ENCODE measurements at regions not wholly inside any gene's neighbourhood (a gene's known extent, or its start where the extent isn't known, plus 50 kb on each side); places are given as distances from the start of the nearest gene placed in this dataset.
A peak's percentile ranks its signal among the peaks of the same experiment; 100 is the strongest.

DNA sequence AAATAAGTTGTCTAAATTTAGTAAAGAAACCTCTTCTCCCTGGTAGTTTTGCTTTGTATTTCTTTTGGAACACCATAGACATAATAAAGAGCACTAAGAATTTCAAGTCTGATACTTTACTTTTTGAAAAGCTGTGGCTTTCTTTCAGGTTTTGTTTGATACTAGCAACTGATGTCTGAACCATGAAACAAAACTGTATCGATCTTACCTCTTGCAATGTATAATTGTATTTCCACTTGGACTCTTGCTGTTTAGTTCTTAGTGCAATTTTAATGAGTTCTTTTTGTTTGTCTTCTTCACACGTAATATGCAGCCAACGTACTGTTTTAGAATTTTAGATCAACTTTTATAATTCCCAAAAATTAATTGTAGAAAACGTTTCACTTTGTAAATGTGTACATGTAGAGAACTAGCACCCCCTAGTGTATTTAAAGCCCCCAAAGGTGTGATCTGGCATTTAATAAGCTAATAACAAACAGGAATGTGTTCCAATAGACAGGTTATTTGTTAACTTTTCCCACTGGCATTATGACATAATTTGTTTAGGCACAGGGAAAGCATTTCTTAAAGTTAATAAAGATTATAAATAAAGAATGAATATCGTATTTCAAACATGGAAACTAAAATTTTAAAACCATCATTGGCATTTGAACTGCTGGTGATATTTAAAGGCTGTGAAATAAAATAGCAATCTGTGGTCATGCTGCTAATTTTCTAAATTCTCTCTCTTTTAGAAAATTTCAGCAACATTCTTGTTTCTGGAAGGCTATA lies 289.1 kb upstream of the DNAJC19 start:
- TF ChIP-seq, protein P1, sequence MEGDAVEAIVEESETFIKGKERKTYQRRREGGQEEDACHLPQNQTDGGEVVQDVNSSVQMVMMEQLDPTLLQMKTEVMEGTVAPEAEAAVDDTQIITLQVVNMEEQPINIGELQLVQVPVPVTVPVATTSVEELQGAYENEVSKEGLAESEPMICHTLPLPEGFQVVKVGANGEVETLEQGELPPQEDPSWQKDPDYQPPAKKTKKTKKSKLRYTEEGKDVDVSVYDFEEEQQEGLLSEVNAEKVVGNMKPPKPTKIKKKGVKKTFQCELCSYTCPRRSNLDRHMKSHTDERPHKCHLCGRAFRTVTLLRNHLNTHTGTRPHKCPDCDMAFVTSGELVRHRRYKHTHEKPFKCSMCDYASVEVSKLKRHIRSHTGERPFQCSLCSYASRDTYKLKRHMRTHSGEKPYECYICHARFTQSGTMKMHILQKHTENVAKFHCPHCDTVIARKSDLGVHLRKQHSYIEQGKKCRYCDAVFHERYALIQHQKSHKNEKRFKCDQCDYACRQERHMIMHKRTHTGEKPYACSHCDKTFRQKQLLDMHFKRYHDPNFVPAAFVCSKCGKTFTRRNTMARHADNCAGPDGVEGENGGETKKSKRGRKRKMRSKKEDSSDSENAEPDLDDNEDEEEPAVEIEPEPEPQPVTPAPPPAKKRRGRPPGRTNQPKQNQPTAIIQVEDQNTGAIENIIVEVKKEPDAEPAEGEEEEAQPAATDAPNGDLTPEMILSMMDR (IDR thresholded peaks at IDR 0.05): peak in 4 of 5 experiments; percentile 17 to 28 (median 22)
- no peak for TF ChIP-seq EP300 (IDR thresholded peaks at IDR 0.05)
- TF ChIP-seq POLR2A (IDR thresholded peaks at IDR 0.05): no peak

Data from tibial nerve (tissue), 4 donors.